OCI-LY7 (cell line): ENCODE measurements at regions not wholly inside any gene's neighbourhood (a gene's known extent, or its start where the extent isn't known, plus 50 kb on each side); places are given as distances from the start of the nearest gene placed in this dataset.

Experiments used
- BruUV-seq: library from RNA; stranded (reverse); fragments of 400-500 nt; replicated peaks from 2 replicates; lab custom pipeline; 2021; lab: Mats Ljungman, UMichigan
- CTCF ChIA-PET: fragments of 300-600 bp; sonication (Branson Sonifier 250); formaldehyde crosslinking; loops from one replicate; lab custom pipeline; 2022; ENCODE audit warnings: antibody characterized with exemption; ENCODE audit not compliant: unreplicated experiment; lab: Charles Lee
- POLR2A ChIA-PET: fragments of 300-600 bp; sonication (Branson Sonifier 250); formaldehyde crosslinking; loops from one replicate; lab custom pipeline; 2022; ENCODE audit warnings: antibody characterized with exemption; lab: Charles Lee
- DNase-seq: peaks from one replicate; pipeline ENCODE4 v3.0.0-alpha.2; 2015; ENCODE audit warnings: low spot score
- H2AFZ ChIP-seq: fragments of 200-600 bp; sonication (generic), shearing (Covaris generic); 2 replicates; pipeline ENCODE4 v1.6.1; 2014; ENCODE audit warnings: mild to moderate bottlenecking, antibody characterized with exemption, low read length, moderate library complexity
- H3K27ac ChIP-seq: fragments of 200-600 bp; sonication (generic); 2 replicates; pipeline ENCODE4 v1.5.1; 2014; ENCODE audit warnings: mixed run types, low read depth, mild to moderate bottlenecking, moderate library complexity, low read length, inconsistent platforms; ENCODE audit not compliant: poor library complexity, severe bottlenecking
- H3K36me3 ChIP-seq: fragments of 200-600 bp; sonication (generic); 2 replicates; pipeline ENCODE4 v1.6.1; 2014; ENCODE audit warnings: mild to moderate bottlenecking, antibody characterized with exemption, low read length, moderate library complexity, mixed read lengths; ENCODE audit not compliant: insufficient read depth
- H3K4me1 ChIP-seq: fragments of 200-600 bp; sonication (generic); 2 replicates; pipeline ENCODE4 v1.5.1; 2014; ENCODE audit warnings: mild to moderate bottlenecking, low read length; ENCODE audit not compliant: insufficient read depth, poor library complexity, severe bottlenecking
- H3K4me2 ChIP-seq: fragments of 200-600 bp; sonication (generic); 2 replicates; pipeline ENCODE4 v1.6.1; 2014; ENCODE audit warnings: mild to moderate bottlenecking, low read length
- H3K4me3 ChIP-seq: fragments of 200-600 bp; sonication (generic); 2 replicates; pipeline ENCODE4 v1.5.1; 2014; ENCODE audit warnings: mild to moderate bottlenecking, low read depth, low read length; ENCODE audit not compliant: poor library complexity, severe bottlenecking
- H3K79me2 ChIP-seq: fragments of 200-600 bp; sonication (generic); 2 replicates; pipeline ENCODE4 v1.6.1; 2016; ENCODE audit warnings: low read depth, mild to moderate bottlenecking, low read length, moderate library complexity, mixed read lengths; ENCODE audit not compliant: insufficient read depth
- H3K9me2 ChIP-seq: fragments of 200-600 bp; sonication (generic); 2 replicates; pipeline ENCODE4 v1.6.1; 2016; ENCODE audit warnings: mild to moderate bottlenecking, low read length, mixed read lengths; ENCODE audit not compliant: insufficient read depth
- H3K9me3 ChIP-seq: fragments of 200-600 bp; sonication (generic); 2 replicates; pipeline ENCODE4 v1.6.1; 2014; ENCODE audit warnings: mild to moderate bottlenecking, mixed run types, low read length, mixed read lengths
- H4K20me1 ChIP-seq: fragments of 200-600 bp; sonication (generic); 2 replicates; pipeline ENCODE4 v1.6.1; 2014; ENCODE audit warnings: mild to moderate bottlenecking, antibody characterized with exemption, low read length, moderate library complexity, mixed read lengths; ENCODE audit not compliant: insufficient read depth
- CTCF ChIP-seq: fragments of 200-600 bp; sonication (generic); conservative IDR thresholded peaks from 2 replicates; pipeline ENCODE4 v1.5.1; 2014; ENCODE audit warnings: mild to moderate bottlenecking, antibody characterized with exemption, low read length, moderate library complexity, mixed read lengths
- EZH2phosphoT487 ChIP-seq: fragments of 200-600 bp; sonication (generic); IDR thresholded peaks from 2 replicates; pipeline ENCODE4 v1.6.1; 2018; ENCODE audit warnings: low read depth, borderline replicate concordance, mild to moderate bottlenecking, mixed run types, antibody characterized with exemption, low read length, moderate library complexity, mixed read lengths
- intact Hi-C: fragments of 100-400 bp; cut with micrococcal nuclease; formaldehyde crosslinking; loops from one replicate; pipeline ENCODE4 v1.10.0; 2022; ENCODE audit not compliant: unreplicated experiment

DNA sequence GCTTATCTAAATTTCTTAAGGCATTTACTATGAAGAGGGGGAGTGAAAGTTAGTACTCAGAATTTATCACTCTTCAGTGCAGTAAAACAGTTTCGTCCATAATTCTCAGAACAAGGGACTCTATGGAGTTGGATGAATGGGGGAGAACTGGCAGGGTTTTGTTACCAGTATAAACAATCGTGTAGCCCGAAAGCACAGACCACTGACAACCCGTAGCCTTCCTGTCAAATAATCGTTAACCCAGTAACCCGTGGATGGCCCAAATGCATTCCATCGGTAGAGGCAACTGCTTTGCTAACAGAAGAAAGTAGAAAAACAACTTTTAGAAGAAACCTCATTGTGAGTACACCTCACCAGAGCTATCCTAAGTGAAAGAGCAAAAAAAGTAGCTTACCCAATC is 583.9 kb downstream of the NXPH1 start:
- no peaks in the 10 kb centered on the region for H3K9me3 ChIP-seq
- H3K4me3 ChIP-seq: no peak overlapping the region
- no peak overlapping the region for H3K27ac ChIP-seq
- TF ChIP-seq EZH2phosphoT487 (no peak), CTCF (no peak)
- DNase-seq: no peak
- H3K36me3 ChIP-seq: no peaks in the 10 kb centered on the region
- no peak overlapping the region for H3K4me2 ChIP-seq
- no peaks in the 10 kb centered on the region for H3K79me2 ChIP-seq
- no peak overlapping the region for H2AFZ ChIP-seq
- intact Hi-C loops: no loop called here
- H3K4me1 ChIP-seq: no peaks in the 10 kb centered on the region
- H3K9me2 ChIP-seq: no peaks in the 10 kb centered on the region
- H4K20me1 ChIP-seq: no peaks in the 10 kb centered on the region
- BruUV-seq: no TSS peak
- ChIA-PET CTCF (no interaction called here), POLR2A (interaction anchor here (0.5 kb wide), 1 partner anchor 737 kb away, joined by 4 read pairs; no protein-coding TSS in a partner anchor)

DNA sequence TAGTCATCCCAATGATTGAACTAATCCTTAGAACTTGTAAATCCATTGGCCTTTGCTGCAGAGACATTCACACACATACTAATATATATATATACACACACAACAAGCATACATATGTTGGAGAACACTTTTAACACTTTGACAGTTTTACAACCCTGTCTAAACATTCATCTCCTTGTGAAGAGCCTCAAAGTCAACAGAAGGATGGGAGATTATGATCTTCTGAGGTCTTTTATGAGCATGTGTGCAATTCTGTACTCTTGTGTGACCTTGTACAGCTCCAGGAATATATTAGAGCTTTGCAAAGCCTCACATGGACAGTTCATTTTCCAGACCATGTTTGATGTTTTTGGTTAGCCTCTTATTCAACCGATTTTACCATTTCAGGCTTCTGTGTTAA is 589.0 kb downstream of the NXPH1 start:
- no peaks in the 10 kb centered on the region for H3K9me3 ChIP-seq
- H3K4me1 ChIP-seq: no peaks in the 10 kb centered on the region
- H3K27ac ChIP-seq: no peak overlapping the region
- H3K36me3 ChIP-seq: no peaks in the 10 kb centered on the region
- DNase-seq: no peak
- intact Hi-C loops: no loop called here
- no peak overlapping the region for H3K4me3 ChIP-seq
- H3K79me2 ChIP-seq: no peaks in the 10 kb centered on the region
- H2AFZ ChIP-seq: no peak overlapping the region
- TF ChIP-seq CTCF (no peak), EZH2phosphoT487 (no peak)
- BruUV-seq: no TSS peak
- no peak overlapping the region for H3K4me2 ChIP-seq
- ChIA-PET POLR2A (interaction anchor here (0.7 kb wide), 2 partner anchors 244 to 1581 kb away, joined by 3 to 6 read pairs; no protein-coding TSS in a partner anchor), CTCF (no interaction called here)
- no peaks in the 10 kb centered on the region for H4K20me1 ChIP-seq
- no peaks in the 10 kb centered on the region for H3K9me2 ChIP-seq

- Histone ChIP-seq H3K9me3 (no peaks in the 10 kb centered on the region), H3K4me2 (no peak overlapping the region), H2AFZ (no peak overlapping the region), H4K20me1 (no peaks in the 10 kb centered on the region), H3K36me3 (no peaks in the 10 kb centered on the region), H3K4me1 (no peaks in the 10 kb centered on the region), H3K9me2 (no peaks in the 10 kb centered on the region), H3K27ac (no peak overlapping the region), H3K4me3 (no peak overlapping the region), H3K79me2 (no peaks in the 10 kb centered on the region)
- CTCF ChIA-PET: no interaction called here
- intact Hi-C loops: no loop called here
- TF ChIP-seq CTCF (no peak), EZH2phosphoT487 (no peak)
- no TSS peak for BruUV-seq
- POLR2A ChIA-PET: no interaction called here
- DNase-seq: no peak
These were observed 590.4 kb downstream of the NXPH1 start for GRCh38 chr7:9023675-9024294.
